Cardiac fibroblast (primary cell): ENCODE measurements at regions not wholly inside any gene's neighbourhood (a gene's known extent, or its start where the extent isn't known, plus 50 kb on each side); places are given as distances from the start of the nearest gene placed in this dataset.
"Not testable (repeated sequence)": the region's sequence is repeated elsewhere in the genome, so short reads cannot be mapped to it uniquely, and the experiment has no call there.

Experiments
- DNase-seq, 2 donors: peaks; one replicate each; pipeline versions ENCODE4 v3.0.0 to v3.0.0-alpha.2; 2010; ENCODE audit warnings: low read depth in 2 of 2
- H3K4me3 ChIP-seq, 2 donors: replicated peaks in 1 of 2; 1 replicate in 1 of 2; 2 replicates in 1 of 2; pipeline ENCODE4 v1.5.1; 2011; ENCODE audit warnings: low read depth in 2 of 2, low read length in 2 of 2, mild to moderate bottlenecking in 2 of 2, moderate library complexity in 1 of 2
- TF ChIP-seq, protein P1 (sequence below): IDR thresholded peaks from one replicate; pipeline ENCODE4 v1.5.1; 2011; ENCODE audit warnings: low read depth, mild to moderate bottlenecking, low read length, inconsistent platforms

DNA sequence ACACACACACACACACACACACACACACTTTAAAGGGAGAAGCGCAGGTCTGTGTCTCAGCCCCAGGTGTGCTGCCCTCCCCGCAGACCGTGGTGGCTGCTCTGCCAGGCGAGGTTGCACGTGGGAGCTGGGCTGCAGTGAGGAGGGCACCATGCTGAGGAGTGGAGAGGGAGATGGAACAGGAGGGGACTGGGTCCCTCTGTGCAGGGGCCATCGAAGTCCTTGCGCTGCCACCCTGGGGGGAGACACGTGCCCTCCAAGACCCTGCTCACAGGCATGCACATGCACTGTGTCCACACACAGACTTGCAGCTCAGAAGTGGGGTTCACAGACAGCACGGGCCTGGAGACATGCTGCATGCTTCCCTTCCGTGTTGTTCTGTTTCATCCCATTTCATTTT lies 65.5 kb upstream of the HGFAC start:
- DNase-seq: no peak
- no peak overlapping the region for H3K4me3 ChIP-seq
- TF ChIP-seq, protein P1, sequence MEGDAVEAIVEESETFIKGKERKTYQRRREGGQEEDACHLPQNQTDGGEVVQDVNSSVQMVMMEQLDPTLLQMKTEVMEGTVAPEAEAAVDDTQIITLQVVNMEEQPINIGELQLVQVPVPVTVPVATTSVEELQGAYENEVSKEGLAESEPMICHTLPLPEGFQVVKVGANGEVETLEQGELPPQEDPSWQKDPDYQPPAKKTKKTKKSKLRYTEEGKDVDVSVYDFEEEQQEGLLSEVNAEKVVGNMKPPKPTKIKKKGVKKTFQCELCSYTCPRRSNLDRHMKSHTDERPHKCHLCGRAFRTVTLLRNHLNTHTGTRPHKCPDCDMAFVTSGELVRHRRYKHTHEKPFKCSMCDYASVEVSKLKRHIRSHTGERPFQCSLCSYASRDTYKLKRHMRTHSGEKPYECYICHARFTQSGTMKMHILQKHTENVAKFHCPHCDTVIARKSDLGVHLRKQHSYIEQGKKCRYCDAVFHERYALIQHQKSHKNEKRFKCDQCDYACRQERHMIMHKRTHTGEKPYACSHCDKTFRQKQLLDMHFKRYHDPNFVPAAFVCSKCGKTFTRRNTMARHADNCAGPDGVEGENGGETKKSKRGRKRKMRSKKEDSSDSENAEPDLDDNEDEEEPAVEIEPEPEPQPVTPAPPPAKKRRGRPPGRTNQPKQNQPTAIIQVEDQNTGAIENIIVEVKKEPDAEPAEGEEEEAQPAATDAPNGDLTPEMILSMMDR: no peak

GRCh38 chr4:3377557-3377956 lies 64.2 kb upstream of the HGFAC start:
- DNase-seq: no peak
- no peak overlapping the region for H3K4me3 ChIP-seq
- TF ChIP-seq, protein P1: no peak

DNA sequence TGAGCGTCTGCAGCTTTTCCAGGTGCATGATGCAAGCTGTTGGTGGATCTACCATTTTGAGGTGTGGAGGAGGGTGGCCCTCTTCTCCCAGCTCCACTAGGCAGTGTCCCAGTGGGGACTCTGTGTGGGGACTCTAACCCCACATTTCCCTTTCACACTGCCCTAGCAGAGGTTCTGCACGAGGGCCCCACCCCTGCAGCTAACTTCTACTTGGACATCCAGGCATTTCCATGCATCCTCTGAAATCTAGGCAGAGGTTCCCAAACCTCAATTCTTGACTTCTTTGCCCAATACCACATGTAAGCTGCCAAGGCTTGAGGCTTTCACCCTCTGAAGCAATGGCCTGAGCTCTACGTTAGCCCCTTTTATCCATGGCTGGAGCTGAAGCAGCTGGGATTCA lies 61.4 kb upstream of the HGFAC start:
- not testable (repeated sequence) for DNase-seq, H3K4me3 ChIP-seq

DNA sequence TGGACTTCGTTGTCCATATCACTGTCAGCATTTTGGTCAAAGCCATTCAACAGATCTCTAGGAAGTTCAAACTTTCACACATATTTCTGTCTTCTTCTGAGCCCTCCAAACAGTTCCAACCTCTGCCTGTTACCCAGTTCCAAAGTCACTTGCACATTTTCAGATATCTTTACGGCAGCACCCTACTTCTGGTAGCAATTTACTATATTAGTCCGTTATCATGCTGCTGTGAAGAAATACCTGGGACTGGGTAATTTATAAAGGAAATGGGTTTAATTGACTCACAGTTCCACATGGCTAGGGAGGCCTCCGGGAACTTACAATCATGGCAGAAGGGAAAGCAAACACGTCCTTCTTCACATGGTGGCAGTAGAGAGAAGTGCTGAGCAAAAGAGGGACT lies 60.6 kb upstream of the HGFAC start:
- DNase-seq, H3K4me3 ChIP-seq: not testable (repeated sequence)

DNA sequence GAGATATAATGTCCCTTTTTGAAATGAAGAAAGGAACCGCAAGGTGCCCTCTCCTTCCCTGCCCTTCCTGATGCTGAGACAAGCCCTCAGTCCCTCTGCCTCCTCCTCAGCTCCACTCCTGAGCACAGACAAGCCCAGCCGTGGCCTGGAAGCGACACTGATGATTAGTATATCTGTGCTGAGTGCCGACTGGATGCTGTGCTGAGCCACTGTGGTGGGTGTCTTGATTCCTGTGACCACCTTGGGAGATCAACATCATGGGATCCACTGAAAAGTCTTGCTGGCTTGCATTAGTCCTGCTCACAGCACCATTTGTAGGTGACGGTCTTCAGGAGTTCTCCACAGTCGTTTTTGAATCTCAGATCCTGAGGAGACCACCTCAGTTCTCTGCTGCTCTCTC lies 59.5 kb upstream of the HGFAC start:
- no peak for DNase-seq
- TF ChIP-seq, protein P1: no peak
- no peak overlapping the region for H3K4me3 ChIP-seq

DNA sequence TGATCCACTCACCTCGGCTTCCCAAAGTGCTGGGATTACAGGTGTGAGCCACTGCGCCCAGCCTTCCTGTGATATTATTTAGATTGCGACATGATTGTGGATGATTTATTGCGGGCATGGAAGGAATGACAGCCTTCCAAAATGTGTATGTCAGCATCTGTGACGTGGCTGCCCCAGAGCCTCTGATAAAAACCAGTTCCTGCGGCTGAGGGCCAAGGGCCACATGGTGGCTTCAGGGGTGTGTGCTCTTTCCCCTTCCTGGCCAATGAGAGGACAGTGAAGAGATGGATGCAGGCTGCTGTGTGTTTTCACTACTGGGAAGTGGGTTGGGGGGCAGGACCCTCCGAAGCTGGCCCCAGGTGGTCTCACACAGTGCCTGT lies 57.4 kb upstream of the HGFAC start:
- DNase-seq: no peak
- TF ChIP-seq, protein P1: no peak

DNA sequence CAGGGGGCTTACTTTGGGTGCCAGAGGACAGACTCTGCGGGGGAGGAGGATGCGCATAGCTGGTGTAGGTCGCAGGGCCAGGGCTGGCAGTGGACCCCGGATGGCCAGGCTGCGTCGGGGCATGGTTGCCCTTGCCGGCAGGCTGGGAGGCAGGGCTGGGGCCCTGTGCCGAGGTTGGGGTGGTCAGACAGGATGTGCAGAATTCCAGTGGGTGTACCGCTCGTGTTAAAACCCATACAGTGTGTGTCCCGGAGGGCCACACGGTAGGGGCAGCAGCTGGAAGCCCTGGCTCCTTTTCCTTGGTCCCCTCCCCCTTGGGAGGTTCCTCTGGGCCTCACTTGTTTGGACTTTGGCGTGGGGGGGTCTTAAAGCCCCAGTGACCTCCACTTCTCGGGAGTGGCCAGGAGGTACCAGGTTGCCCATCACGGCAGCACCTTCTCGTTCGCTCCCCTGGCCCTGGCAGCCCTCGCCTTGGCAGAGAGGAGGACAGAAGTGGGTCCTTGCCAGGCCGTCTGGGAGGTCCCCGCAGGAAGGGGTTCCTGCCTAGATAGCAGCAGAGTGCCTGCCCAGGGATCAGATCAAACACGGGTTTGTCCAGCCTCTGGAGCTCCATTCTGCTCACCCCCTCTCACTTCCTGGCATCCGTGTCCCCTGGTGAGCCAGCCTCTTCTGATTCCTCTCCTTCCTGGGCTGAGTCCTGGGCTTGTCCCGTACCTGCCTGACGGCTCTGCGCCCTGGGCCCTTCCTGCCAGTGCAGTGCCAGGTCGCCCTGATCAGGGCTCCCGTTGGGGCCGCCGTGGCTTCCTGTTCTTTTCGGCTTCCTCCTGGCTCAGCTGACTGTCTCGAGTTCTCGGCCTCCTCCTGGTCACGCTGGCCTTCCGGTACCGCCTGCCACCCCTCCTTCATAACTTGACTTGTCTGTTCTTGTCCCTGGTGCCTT lies 56.7 kb upstream of the HGFAC start:
- DNase-seq: no peak
- no peak overlapping the region for H3K4me3 ChIP-seq
- TF ChIP-seq, protein P1: no peak

More for the DNA sequence above, 57.4 kb upstream of the HGFAC start:
- H3K4me3 ChIP-seq: no peak overlapping the region

GRCh38 chr4:3385711-3386420 lies 55.9 kb upstream of the HGFAC start:
- DNase-seq: no peak
- TF ChIP-seq, protein P1: no peak
- no peak overlapping the region for H3K4me3 ChIP-seq
